GM04503 (cell line): ENCODE measurements at regions not wholly inside any gene's neighbourhood (a gene's known extent, or its start where the extent isn't known, plus 50 kb on each side); places are given as distances from the start of the nearest gene placed in this dataset.
A peak's percentile ranks its signal among the peaks of the same experiment; 100 is the strongest.

Experiments used
- DNase-seq: peaks from one replicate; pipeline ENCODE4 v3.0.0-alpha.2; 2012; ENCODE audit warnings: low read depth

- no peak for DNase-seq
These were observed 180.4 kb downstream of the KATNAL1 start for GRCh38 chr13:30126903-30127428.

GRCh38 chr13:30125422-30126073 is 181.8 kb downstream of the KATNAL1 start:
- DNase-seq = peak; percentile 84

DNA sequence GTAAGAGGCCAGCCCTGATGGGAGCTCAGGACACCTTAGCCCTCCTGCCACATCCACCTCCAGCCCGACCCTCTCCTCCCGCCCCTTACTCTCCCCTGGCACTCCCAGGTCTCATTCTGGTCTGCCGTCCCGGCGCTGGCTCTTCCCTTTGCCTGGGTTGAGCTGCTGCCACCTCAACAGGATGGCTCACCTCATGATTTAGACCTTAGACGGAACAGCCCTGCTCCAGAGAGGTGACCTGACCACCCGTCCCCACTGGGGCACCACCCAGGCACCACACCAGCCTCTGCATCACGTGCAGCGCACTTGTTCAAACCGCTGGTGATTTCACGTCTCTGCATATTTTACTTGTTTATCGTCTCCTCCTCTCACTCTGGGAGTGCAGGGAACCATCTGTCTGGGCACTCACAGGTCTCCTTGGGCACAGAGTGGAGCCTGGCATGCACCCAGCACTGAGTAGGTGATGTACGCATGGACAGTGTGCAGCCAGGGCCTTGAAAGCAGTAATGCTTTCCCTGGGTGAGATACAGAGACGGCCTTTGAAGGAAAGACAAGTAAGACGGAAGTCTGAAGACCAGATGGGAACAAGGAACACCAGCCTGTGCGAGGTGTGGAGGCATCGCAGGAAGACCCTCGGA is 183.1 kb downstream of the KATNAL1 start:
- no peak for DNase-seq

DNA sequence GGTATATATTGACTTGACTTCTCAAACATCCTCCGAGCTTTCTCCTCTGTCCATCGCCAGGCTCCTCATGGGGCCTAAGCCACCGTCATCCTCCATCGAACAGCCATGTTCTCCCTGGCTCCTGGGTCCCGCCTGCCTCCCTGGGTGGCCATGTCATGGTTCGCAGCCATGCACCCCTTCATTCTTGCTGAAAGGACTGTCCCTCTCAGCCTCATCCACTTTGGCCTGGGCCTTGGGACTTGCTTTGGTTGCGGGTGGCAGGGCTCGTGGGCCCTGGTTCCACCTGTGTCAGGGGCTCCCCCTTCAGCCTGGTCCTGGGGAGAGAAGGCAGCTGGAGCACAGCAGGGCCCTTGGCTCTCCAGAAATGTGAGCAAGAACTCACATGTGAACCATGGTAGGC is 183.8 kb downstream of the KATNAL1 start:
- DNase-seq = no peak

DNA sequence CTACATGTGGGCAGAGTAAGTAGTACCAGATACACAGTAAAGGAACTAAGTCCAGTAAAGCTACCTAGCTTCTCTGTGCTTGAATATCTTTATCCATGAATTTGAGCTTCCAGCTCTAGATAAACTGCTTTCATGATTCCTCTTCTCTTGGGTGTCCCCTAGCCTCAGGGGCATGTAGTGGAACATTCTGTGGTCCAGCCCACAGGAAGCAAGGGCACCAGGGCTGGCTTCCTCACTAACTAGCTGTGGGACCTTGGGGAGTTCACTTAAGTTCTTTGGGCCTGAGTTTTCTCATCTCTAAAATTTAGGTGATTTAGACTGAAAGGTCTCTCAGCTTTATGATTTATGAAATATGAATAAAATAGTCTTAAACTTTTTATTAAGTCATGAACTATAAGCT is 185.7 kb downstream of the KATNAL1 start:
- DNase-seq = no peak

DNA sequence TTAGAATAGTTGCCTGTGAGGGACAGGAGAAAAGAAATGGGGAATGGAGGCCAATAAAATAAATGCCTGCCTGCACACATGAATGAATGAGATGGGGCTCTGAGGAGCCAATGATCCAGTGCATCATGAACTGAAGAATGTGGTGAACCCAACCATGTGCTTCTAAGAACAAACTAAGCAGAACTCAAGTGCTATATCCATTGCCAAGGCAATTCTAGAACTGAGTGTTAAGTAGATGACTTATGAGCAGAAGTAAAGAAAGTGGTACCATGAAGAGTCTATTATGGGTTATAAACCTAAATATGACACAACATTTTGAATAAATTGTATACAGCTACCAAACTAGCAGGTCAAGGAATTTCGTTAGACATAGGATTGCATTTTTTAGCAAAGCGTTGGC is 186.1 kb downstream of the KATNAL1 start:
- DNase-seq = no peak

DNA sequence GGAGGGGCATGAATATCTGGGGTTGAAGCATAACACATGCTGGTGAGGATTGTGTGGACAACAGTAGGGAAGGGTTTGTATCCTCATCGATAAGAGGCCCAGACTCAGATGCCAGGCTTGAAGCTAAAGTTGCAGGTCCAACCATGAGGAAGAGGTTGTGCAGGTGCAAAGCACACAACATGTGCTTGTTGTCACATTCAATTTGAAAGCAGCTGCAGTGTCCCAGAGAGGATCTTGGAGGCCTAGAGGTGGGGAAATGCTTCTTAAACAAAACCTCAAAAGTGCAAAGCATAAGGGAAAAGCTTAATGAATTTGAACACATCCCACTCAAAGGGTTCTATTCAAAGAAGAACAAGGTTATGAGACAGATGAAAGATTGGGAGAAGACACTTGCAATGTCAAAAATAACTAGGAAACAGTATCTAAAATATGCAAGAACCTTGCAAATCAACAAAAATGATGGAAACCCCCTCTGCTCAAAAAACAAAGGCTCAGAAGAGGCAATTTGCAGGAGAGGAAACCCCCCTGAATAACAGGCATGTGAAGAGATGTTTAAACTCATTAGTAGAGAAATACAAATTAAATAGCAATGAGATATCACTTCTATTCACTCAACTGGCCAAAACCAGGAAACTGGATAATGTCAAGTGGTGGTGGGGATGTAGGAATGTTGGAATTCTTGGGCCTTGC is 187.1 kb downstream of the KATNAL1 start:
- no peak for DNase-seq

DNA sequence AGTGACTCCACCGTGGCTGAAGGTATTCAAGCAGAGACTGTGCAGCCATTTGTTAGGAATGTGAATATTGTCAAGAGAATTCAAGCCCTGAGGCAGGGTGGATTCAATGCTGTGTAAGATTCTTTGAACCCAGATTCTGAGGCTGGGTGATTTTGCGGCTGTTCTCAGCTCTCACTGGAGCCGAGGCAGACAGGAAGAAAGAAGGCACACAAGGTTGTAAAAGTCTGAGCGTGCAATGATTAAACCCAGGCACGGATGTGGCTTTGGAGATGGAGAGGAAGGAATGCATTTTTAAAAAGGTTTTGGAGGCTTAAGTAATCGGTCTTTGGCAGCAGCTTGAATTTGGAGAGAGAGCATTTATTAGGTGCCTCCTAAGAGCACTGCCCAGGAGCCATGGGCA is 187.9 kb downstream of the KATNAL1 start:
- peak; percentile 90 for DNase-seq

DNA sequence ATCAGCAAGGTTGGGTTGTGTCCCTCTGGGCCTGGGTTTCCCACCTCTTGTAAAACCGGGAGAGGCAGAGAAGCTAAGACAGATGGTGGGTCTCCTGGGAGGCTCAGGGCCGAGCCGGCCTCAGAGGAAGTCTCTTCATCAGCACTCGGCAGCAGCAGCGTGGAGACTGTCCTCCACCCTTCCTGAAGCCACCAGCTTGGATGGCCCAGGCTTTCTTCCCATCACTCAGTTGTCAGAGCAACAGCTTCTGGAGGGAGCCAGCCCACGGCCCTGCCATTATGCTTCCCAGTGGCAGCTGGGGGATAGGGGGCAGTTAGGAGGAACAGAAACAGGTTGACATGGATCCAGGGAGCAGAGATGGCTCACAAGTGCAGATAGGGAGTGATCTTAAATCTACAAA is 191.0 kb downstream of the KATNAL1 start:
- DNase-seq = no peak

DNA sequence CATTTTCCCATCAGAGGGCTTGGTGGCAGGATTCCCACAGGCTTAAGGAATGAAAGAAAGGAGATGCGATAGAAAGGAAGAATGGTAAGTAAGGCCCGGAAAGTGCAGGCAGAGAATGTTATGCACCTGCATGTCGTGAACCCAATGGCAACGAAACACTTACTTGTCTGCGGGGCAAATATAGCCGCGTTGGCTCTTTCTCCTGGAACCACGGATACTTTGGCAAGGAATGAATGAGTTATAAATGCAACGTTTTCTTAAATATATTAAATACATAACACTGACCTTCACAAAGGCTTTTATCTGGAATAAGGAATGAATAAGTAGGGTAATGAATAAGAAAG is 192.1 kb downstream of the KATNAL1 start:
- no peak for DNase-seq

GRCh38 chr13:30114571-30115256 is 192.6 kb downstream of the KATNAL1 start:
- DNase-seq = no peak

- no peak for DNase-seq
These were observed 193.3 kb downstream of the KATNAL1 start for GRCh38 chr13:30113983-30114570.

DNA sequence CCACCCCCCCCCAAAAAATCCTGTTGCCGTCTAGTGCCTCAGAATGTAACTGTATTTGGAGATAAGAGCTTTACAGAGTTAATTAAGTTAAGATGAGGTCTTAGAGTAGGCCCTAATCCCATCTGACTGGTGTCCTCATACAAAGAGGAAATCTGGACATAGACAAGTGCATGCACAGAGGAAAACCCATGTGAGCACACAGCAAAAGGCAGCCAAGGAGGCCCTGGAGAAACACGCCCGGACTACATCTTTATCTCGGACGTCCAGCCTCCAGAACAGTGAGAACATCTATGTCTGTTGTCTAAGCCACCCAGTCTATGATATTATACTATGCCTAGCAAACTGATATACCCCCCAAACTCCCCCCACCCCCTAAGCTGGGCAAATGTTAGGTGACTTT is 193.8 kb downstream of the KATNAL1 start:
- DNase-seq = no peak

DNA sequence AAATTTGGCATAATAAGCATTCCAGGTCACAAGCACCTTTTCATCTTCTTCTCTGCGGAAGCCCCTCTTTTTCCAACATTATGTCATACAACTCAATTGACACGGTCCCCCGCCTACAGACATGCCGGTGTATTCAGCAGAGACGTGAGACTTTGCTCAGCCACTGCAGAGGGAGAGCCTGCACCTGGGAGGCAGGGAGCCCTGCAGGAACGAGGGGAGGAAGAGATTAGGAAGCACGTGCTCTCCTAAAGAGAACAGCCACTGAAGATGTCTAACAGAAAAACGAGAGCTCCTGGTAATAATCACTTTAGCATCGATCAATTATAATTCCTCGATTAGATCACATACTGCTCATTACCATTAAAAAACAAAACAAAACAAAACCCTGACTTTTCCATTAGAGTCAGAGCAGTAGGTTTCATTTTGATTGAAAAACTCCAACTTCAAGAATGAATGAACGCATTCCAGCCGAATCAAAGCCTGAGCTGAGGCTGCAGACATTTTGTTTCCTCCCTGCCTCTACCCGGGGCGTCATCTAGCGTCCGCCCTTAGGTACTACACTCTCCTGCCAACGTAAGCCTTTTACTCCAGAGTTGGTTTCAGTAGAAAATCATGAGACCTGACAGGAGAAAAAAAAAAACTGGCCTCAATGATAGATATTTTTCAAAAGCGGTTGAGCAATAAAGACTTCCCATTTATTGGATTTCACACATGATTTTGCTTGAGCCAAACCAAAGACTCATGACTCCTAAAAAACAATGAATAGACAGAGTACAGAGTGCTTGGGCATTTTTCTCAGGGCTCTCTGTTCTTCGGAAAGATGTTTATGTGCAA is 194.5 kb downstream of the KATNAL1 start:
- DNase-seq = peak; percentile 78

- no peak for DNase-seq
These were observed 195.5 kb downstream of the KATNAL1 start for GRCh38 chr13:30111810-30112209.

DNA sequence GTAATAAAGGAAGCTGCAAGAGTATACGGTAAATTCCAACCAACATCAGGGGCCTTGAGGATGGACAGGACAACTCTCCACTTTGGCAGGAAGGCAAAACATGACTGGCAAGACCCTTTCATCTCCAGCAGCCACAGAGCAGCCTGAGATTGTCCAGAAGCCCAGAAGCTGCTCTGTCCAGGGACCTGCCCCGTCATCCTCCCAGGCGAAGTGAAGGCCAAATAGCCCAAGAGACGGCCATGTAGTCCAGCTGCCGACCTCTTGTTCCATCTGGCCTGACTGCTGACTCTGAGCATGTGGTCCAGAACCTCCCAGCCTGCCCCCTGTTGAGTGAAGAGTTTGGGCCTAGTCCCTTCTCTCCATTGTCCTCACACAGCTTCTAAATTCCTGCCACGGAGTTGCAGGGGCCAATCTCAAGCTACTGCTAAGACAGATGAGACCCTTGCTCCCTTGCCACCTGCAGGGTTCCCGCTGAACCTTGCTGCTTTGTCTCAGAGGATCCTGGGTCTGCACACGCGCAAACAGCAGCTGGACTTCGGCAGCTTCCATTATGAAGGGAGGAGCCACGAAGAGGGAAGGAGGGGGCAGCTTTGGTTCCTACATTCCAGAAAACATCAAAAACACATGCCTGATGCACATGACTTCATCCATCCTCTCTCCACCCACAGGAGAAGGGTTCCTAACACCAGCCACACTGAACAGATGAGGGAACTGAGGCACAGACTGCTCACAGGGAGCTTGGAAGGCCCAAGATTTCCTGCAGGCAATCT is 196.9 kb downstream of the KATNAL1 start:
- no peak for DNase-seq

GRCh38 chr13:30109471-30110135 is 197.7 kb downstream of the KATNAL1 start:
- no peak for DNase-seq

DNA sequence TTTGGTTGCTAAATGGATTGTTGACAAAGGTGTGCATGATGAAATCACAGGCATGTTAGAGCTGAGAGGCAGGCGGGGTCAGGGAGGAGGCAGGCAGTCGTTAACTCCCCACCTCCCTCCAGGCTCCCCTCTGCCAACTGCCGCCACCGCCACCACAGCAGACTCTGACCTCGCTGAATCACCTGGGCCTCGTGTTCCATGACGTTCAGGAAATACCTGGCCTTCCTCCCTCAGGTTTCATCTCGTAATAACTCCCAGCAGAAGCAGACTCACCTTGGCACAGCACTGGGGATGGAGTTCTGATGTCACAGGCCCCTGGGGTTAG is 198.5 kb downstream of the KATNAL1 start:
- no peak for DNase-seq

DNA sequence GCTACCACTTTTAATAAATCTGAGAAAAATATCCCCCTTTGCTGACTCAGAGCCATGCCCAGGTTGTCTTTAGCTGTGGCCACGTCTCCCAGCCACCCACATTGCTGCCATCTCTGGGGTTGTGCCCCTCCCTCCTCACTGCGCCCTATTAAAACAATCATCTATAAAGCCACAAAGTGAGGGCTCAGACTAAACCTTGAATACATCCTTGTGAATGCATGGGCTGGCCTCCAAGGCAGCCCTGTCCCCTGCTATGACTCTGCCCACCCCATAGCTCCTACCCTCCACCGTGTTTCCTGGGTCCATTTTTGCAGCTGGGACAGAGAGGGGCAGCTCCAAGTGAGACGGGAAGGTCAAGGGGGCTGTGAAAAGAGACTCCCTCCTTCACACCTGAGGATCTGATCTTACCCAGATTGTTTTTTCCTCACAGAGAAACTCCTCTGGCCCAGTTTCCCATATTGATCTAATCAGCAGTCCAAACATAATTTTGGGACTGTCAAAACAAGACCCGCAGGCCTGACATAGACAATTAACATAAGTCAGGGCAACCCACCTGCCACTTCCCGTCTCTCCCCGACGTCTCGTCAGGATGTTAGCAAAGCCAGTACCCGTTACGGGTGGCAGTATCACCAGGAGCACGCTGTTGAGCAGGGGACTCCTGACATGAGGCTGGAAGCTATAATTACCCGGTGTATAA is 199.0 kb downstream of the KATNAL1 start:
- DNase-seq = no peak
